Neural cell (in vitro differentiated cells): ENCODE measurements at regions not wholly inside any gene's neighbourhood (a gene's known extent, or its start where the extent isn't known, plus 50 kb on each side); places are given as distances from the start of the nearest gene placed in this dataset.

Source experiments
- EP300 ChIP-seq: fragments of 450-650 bp; conservative IDR thresholded peaks from 2 replicates; pipeline ENCODE4 v1.6.1; 2014; ENCODE audit warnings: antibody characterized with exemption, mild to moderate bottlenecking, moderate library complexity; ENCODE audit not compliant: poor library complexity, severe bottlenecking
- EZH2 ChIP-seq: fragments of 200-600, 300-800 bp; shearing (Covaris generic), sonication (generic); IDR thresholded peaks from 2 replicates; pipeline ENCODE4 v1.6.1; 2014; ENCODE audit warnings: antibody characterized with exemption, low read length, borderline replicate concordance, mild to moderate bottlenecking; ENCODE audit not compliant: insufficient read depth, poor library complexity, severe bottlenecking
- POLR2AphosphoS5 ChIP-seq: IDR thresholded peaks from 2 replicates; pipeline ENCODE4 v1.6.1; 2012
- SMC3 ChIP-seq: fragments of 450-650 bp; conservative IDR thresholded peaks from 2 replicates; pipeline ENCODE4 v1.6.1; 2014; ENCODE audit warnings: antibody characterized with exemption, mild to moderate bottlenecking, moderate library complexity; ENCODE audit not compliant: poor library complexity
- TF ChIP-seq, protein P1 (sequence below): fragments of 450-650 bp; IDR thresholded peaks from 2 replicates; pipeline ENCODE4 v1.5.1; 2014; ENCODE audit warnings: antibody characterized with exemption, mild to moderate bottlenecking, moderate library complexity; ENCODE audit not compliant: poor library complexity, severe bottlenecking
- TF ChIP-seq, protein P2 (sequence below): IDR thresholded peaks from 2 replicates; pipeline ENCODE4 v1.6.1; 2012; ENCODE audit warnings: borderline replicate concordance

DNA sequence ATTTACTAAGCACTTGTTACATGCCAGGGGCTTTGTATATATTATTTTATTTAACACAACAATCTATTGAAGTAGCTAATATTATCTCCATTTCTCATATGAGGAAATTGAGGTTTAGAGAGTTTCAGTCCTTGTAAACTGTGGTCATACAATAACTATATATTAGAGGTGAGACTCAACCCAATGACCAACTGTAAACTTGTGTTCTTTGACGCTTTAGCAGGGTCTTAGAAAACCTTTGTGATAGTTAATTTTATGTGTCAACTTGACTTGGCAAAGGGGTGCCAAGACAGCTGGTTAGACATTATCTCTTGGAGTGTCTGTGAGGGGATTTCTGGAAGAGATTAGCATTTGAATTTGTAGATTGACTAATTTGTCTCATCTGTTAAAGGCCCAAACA, 252.4 kb upstream of the B3GALT2 start:
- TF ChIP-seq POLR2AphosphoS5 (no peak), EZH2 (no peak), EP300 (no peak), SMC3 (no peak)
- TF ChIP-seq, protein P1, sequence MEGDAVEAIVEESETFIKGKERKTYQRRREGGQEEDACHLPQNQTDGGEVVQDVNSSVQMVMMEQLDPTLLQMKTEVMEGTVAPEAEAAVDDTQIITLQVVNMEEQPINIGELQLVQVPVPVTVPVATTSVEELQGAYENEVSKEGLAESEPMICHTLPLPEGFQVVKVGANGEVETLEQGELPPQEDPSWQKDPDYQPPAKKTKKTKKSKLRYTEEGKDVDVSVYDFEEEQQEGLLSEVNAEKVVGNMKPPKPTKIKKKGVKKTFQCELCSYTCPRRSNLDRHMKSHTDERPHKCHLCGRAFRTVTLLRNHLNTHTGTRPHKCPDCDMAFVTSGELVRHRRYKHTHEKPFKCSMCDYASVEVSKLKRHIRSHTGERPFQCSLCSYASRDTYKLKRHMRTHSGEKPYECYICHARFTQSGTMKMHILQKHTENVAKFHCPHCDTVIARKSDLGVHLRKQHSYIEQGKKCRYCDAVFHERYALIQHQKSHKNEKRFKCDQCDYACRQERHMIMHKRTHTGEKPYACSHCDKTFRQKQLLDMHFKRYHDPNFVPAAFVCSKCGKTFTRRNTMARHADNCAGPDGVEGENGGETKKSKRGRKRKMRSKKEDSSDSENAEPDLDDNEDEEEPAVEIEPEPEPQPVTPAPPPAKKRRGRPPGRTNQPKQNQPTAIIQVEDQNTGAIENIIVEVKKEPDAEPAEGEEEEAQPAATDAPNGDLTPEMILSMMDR, result no peak
- TF ChIP-seq, protein P2, sequence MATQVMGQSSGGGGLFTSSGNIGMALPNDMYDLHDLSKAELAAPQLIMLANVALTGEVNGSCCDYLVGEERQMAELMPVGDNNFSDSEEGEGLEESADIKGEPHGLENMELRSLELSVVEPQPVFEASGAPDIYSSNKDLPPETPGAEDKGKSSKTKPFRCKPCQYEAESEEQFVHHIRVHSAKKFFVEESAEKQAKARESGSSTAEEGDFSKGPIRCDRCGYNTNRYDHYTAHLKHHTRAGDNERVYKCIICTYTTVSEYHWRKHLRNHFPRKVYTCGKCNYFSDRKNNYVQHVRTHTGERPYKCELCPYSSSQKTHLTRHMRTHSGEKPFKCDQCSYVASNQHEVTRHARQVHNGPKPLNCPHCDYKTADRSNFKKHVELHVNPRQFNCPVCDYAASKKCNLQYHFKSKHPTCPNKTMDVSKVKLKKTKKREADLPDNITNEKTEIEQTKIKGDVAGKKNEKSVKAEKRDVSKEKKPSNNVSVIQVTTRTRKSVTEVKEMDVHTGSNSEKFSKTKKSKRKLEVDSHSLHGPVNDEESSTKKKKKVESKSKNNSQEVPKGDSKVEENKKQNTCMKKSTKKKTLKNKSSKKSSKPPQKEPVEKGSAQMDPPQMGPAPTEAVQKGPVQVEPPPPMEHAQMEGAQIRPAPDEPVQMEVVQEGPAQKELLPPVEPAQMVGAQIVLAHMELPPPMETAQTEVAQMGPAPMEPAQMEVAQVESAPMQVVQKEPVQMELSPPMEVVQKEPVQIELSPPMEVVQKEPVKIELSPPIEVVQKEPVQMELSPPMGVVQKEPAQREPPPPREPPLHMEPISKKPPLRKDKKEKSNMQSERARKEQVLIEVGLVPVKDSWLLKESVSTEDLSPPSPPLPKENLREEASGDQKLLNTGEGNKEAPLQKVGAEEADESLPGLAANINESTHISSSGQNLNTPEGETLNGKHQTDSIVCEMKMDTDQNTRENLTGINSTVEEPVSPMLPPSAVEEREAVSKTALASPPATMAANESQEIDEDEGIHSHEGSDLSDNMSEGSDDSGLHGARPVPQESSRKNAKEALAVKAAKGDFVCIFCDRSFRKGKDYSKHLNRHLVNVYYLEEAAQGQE, result no peak
